ENCODE measurements at regions not wholly inside any gene's neighbourhood (a gene's known extent, or its start where the extent isn't known, plus 50 kb on each side); places are given as distances from the start of the nearest gene placed in this dataset.

DNA sequence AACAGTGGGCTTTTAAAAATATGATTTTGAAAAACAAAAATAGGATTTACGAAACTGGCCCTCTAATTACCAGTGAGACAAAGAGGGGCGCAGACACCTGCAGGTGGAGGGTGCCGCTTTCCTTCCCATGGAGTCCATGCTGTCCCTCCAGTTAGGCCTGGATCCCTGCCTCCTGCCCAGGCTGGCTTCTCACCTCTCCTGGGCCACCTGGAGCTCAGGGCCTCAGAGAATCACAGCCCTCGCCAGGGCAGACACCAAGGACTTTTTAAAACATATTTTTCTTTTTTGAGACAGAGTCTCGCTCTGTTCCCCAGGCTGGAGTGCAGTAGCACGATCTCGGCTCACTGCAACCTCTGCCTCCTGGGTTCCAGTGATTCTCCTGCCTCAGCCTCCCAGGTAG lies 1437.2 kb downstream of the TBC1D22A start:
- WGBS, 2 donors, result 85 to 88% methylated on average over 7 of the region's 7 CpGs
- no peak overlapping the region for H3K4me3 ChIP-seq
- H3K9me3 ChIP-seq, result no peaks in the 10 kb centered on the region
- H3K27ac ChIP-seq, result no peak overlapping the region
- H3K36me3 ChIP-seq, result no peaks in the 10 kb centered on the region
- no peak for DNase-seq (ENCODE audit: low spot score in 2 of 2)
- H3K27me3 ChIP-seq, result no peaks in the 10 kb centered on the region
- H3K4me1 ChIP-seq, result no peaks in the 10 kb centered on the region
- TF ChIP-seq EP300 (IDR thresholded peaks at IDR 0.05) (no peak), POLR2A (IDR thresholded peaks at IDR 0.05) (no peak), CTCF (IDR thresholded peaks at IDR 0.05) (no peak)

DNA sequence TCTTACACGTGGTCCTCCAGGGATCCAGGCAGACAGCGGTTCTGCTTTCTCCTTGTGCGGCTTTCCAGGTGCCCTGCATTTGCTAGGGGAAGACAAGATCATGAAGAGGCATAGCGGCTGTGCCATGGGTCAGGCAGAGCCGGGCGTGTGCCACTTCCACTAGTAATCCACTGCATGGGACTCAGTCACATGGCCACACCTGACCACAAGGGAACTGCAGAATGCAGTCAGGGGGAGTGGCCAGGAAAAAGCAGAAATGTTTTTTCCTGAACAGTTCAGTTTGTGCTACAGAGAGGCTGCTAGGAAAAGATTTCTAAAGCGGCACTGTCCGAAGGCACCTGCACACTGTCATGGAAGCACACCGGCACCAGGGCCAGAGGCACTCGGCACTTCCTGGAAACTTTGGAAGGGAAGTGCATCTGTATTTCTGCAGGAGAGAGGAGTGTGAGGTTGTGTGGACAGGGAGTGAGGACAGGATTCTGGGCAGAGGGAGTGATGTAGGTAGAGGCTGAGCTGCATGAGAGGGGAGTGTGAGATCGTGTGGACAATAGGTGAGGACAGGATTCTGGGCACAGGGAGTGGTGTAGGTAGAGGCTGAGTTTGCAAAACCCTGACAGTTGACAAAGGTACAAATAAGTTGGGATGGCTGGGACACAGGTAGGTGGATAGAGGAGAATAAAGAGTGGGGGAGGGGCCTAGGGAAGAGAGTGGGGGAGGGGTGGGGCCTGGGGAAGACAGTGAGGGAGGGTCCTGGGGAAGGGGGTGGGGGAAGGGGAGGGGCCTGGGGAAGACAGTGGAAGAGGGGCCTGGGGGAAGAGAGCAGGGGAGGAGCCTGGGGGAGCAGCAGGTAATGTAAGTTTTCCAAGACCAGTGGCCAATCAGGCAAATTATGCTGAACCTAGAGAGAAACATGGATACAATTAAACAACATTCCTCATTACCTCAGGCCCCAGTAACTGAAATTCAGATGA lies 1436.3 kb downstream of the TBC1D22A start:
- Histone ChIP-seq H3K27ac (no peak overlapping the region), H3K36me3 (no peaks in the 10 kb centered on the region), H3K9me3 (no peaks in the 10 kb centered on the region), H3K4me3 (no peak overlapping the region), H3K27me3 (no peaks in the 10 kb centered on the region), H3K4me1 (no peaks in the 10 kb centered on the region)
- TF ChIP-seq POLR2A (IDR thresholded peaks at IDR 0.05), result no peak
- no peak for DNase-seq (ENCODE audit: low spot score in 2 of 2)
- WGBS, 2 donors, result 58 to 67% methylated on average over 11 of the region's 11 CpGs

GRCh38 chr22:48197189-48197690 lies 1434.8 kb downstream of the TBC1D22A start:
- Histone ChIP-seq H3K9me3 (peaks cover 0 to 8% (median 0%) of the 10 kb centered on the region in 4 donors), H3K4me1 (no peaks in the 10 kb centered on the region), H3K4me3 (no peak overlapping the region), H3K27me3 (no peaks in the 10 kb centered on the region), H3K36me3 (no peaks in the 10 kb centered on the region), H3K27ac (no peak overlapping the region)
- TF ChIP-seq POLR2A (IDR thresholded peaks at IDR 0.05) (no peak), CTCF (IDR thresholded peaks at IDR 0.05) (no peak), EP300 (IDR thresholded peaks at IDR 0.05) (no peak)
- WGBS, 2 donors, result 76 to 90% methylated on average over 2 of the region's 2 CpGs
- DNase-seq (ENCODE audit: low spot score in 2 of 2), result no peak

DNA sequence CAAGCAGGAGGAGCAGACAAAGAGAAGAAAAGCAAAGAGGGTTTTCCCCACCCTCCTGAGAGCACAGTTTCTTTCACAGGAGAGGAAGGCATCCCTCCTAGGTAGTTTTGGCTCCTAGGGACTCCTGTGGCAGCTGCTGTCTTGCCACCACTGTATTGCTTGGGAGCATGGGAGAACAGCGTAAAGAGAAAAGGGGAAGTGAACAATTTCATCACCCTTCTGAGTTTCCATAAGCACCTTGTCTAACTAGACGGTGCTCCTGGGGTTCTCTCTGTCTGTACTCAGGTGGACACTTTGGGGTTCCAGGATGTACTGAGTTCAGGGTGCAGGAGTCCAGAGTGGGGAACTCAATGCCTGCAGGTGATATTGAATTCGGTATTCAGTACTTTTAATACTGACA lies 1430.5 kb downstream of the TBC1D22A start:
- H3K27me3 ChIP-seq, result no peaks in the 10 kb centered on the region
- 76 to 94% methylated on average over 3 of the region's 3 CpGs for WGBS, 2 donors
- H3K9me3 ChIP-seq, result peaks cover 0 to 36% (median 10%) of the 10 kb centered on the region in 4 donors
- no peak for DNase-seq (ENCODE audit: low spot score in 2 of 2)
- no peak overlapping the region for H3K27ac ChIP-seq
- TF ChIP-seq EP300 (IDR thresholded peaks at IDR 0.05) (no peak), POLR2A (IDR thresholded peaks at IDR 0.05) (no peak), CTCF (IDR thresholded peaks at IDR 0.05) (no peak)
- H3K36me3 ChIP-seq, result no peaks in the 10 kb centered on the region
- no peaks in the 10 kb centered on the region for H3K4me1 ChIP-seq
- no peak overlapping the region for H3K4me3 ChIP-seq

- TF ChIP-seq EP300 (IDR thresholded peaks at IDR 0.05), result no peak
- TF ChIP-seq CTCF (IDR thresholded peaks at IDR 0.05), result no peak
- no peak for TF ChIP-seq POLR2A (IDR thresholded peaks at IDR 0.05)
- Histone ChIP-seq H3K27me3 (no peaks in the 10 kb centered on the region), H3K36me3 (no peaks in the 10 kb centered on the region), H3K9me3 (peaks cover 0 to 36% (median 10%) of the 10 kb centered on the region in 4 donors), H3K27ac (no peak overlapping the region), H3K4me1 (no peaks in the 10 kb centered on the region), H3K4me3 (no peak overlapping the region)
- 56 to 64% methylated on average over 1 of the region's 1 CpG for WGBS, 2 donors
- no peak for DNase-seq (ENCODE audit: low spot score in 2 of 2)
Observed at GRCh38 chr22:48192071-48192470, 1429.6 kb downstream of the TBC1D22A start.

All from tibial nerve (tissue), 4 donors.